SK-N-SH treated with all-trans-retinoic acid at 6 μM for 48 hours (cell line): ENCODE measurements at regions not wholly inside any gene's neighbourhood (a gene's known extent, or its start where the extent isn't known, plus 50 kb on each side); places are given as distances from the start of the nearest gene placed in this dataset.

Experiments used
- ATAC-seq: fragments of 200-7000 bp; cut with Tn5 transposase; 3 replicates; pipeline ENCODE4 v1.9.1; 2020; ENCODE audit warnings: mild to moderate bottlenecking, moderate library complexity
- ARNTL ChIP-seq: fragments of 450-650 bp; formaldehyde crosslinking; IDR thresholded peaks from 2 replicates; pipeline ENCODE4 v1.5.0; 2020; ENCODE audit warnings: low read depth, mild to moderate bottlenecking, moderate library complexity, borderline replicate concordance
- BACH2 ChIP-seq: fragments of 250-450 bp; sonication (Bioruptor Pico); IDR thresholded peaks from 2 replicates; pipeline ENCODE4 v1.9.0; 2021; ENCODE audit warnings: mild to moderate bottlenecking, borderline replicate concordance
- CREB5 ChIP-seq: fragments of 250-450 bp; sonication (Bioruptor Pico); IDR thresholded peaks from 2 replicates; pipeline ENCODE4 v1.5.1; 2020; ENCODE audit warnings: low read depth, mild to moderate bottlenecking, moderate library complexity
- CSDC2 ChIP-seq: fragments of 250-450 bp; sonication (Bioruptor Pico); IDR thresholded peaks from 2 replicates; pipeline ENCODE4 v1.5.0; 2020; ENCODE audit warnings: mild to moderate bottlenecking, moderate library complexity
- ESRRG ChIP-seq: fragments of 250-450 bp; sonication (Bioruptor Pico); IDR thresholded peaks from 2 replicates; pipeline ENCODE4 v1.6.1; 2021; ENCODE audit warnings: mild to moderate bottlenecking
- GLIS3 ChIP-seq: fragments of 250-450 bp; sonication (Bioruptor Pico); IDR thresholded peaks from 2 replicates; pipeline ENCODE4 v1.5.0; 2020; ENCODE audit warnings: mild to moderate bottlenecking, moderate library complexity
- ISL1 ChIP-seq: fragments of 250-450 bp; sonication (Bioruptor Pico); IDR thresholded peaks from 2 replicates; pipeline ENCODE4 v2.1.2; 2022; ENCODE audit warnings: mild to moderate bottlenecking, moderate library complexity
- OSR1 ChIP-seq: fragments of 250-450 bp; sonication (Bioruptor Pico); IDR thresholded peaks from 2 replicates; pipeline ENCODE4 v1.8.0; 2022; ENCODE audit warnings: moderate library complexity, mild to moderate bottlenecking, inconsistent platforms
- PATZ1 ChIP-seq: fragments of 250-450 bp; sonication (Bioruptor Pico); IDR thresholded peaks from 2 replicates; pipeline ENCODE4 v1.8.0; 2020; ENCODE audit warnings: mild to moderate bottlenecking, moderate library complexity, borderline replicate concordance
- POU6F1 ChIP-seq: fragments of 250-450 bp; sonication (Bioruptor Pico); IDR thresholded peaks from 2 replicates; pipeline ENCODE4 v1.8.0; 2021; ENCODE audit warnings: low read depth, mild to moderate bottlenecking, moderate library complexity, borderline replicate concordance
- PPARA ChIP-seq: fragments of 250-450 bp; sonication (Bioruptor Pico); IDR thresholded peaks from 2 replicates; pipeline ENCODE4 v1.5.0; 2020; ENCODE audit warnings: mild to moderate bottlenecking, borderline replicate concordance
- RARB ChIP-seq: fragments of 250-450 bp; sonication (Bioruptor Pico); IDR thresholded peaks from 2 replicates; pipeline ENCODE4 v1.8.0; 2021; ENCODE audit warnings: mild to moderate bottlenecking, moderate library complexity
- SNAI2 ChIP-seq: fragments of 250-450 bp; sonication (Bioruptor Pico); IDR thresholded peaks from 2 replicates; pipeline ENCODE4 v1.5.0; 2020; ENCODE audit warnings: mild to moderate bottlenecking, moderate library complexity
- TCF4 ChIP-seq: fragments of 250-450 bp; sonication (Bioruptor Pico); IDR thresholded peaks from 2 replicates; pipeline ENCODE4 v1.8.0; 2021; ENCODE audit warnings: mild to moderate bottlenecking, moderate library complexity, borderline replicate concordance
- TOX ChIP-seq: fragments of 250-450 bp; sonication (Bioruptor Pico); IDR thresholded peaks from 2 replicates; pipeline ENCODE4 v1.8.0; 2021; ENCODE audit warnings: mild to moderate bottlenecking, moderate library complexity, borderline replicate concordance
- TSHZ2 ChIP-seq: fragments of 250-450 bp; sonication (Bioruptor Pico); IDR thresholded peaks from 2 replicates; pipeline ENCODE4 v1.5.0; 2020; ENCODE audit warnings: mild to moderate bottlenecking, moderate library complexity
- ZC3H10 ChIP-seq: fragments of 250-450 bp; sonication (Bioruptor Pico); IDR thresholded peaks from 2 replicates; pipeline ENCODE4 v1.5.1; 2021; ENCODE audit warnings: mild to moderate bottlenecking, moderate library complexity
- ZFP30 ChIP-seq: fragments of 450-650 bp; formaldehyde crosslinking; IDR thresholded peaks from 2 replicates; pipeline ENCODE4 v1.5.0; 2022; ENCODE audit warnings: mild to moderate bottlenecking, moderate library complexity
- ZNF565 ChIP-seq: fragments of 450-650 bp; formaldehyde crosslinking; conservative IDR thresholded peaks from 2 replicates; pipeline ENCODE4 v1.5.0; 2020; ENCODE audit warnings: low read depth, mild to moderate bottlenecking, moderate library complexity
- ZNF70 ChIP-seq: fragments of 450-650 bp; formaldehyde crosslinking; IDR thresholded peaks from 2 replicates; pipeline ENCODE4 v1.5.0; 2020; ENCODE audit warnings: mild to moderate bottlenecking, moderate library complexity
- ZNF8 ChIP-seq: fragments of 450-650 bp; formaldehyde crosslinking; IDR thresholded peaks from 2 replicates; pipeline ENCODE4 v1.5.0; 2020; ENCODE audit warnings: mild to moderate bottlenecking, moderate library complexity

GRCh38 chr9:108517651-108518365, 338.0 kb downstream of the ACTL7B start:
- TF ChIP-seq TOX (no peak), ZNF565 (CRISPR knock-in tag) (no peak), POU6F1 (no peak), PATZ1 (CRISPR knock-in tag) (no peak), BACH2 (CRISPR knock-in tag) (no peak), TSHZ2 (CRISPR knock-in tag) (no peak)
- no peak for ATAC-seq

GRCh38 chr9:108516391-108516790, 339.4 kb downstream of the ACTL7B start:
- TF ChIP-seq CREB5 (CRISPR knock-in tag) (no peak), TOX (no peak), OSR1 (no peak), RARB (CRISPR knock-in tag) (no peak), ESRRG (no peak), SNAI2 (CRISPR knock-in tag) (no peak), PATZ1 (CRISPR knock-in tag) (no peak), CSDC2 (CRISPR knock-in tag) (no peak), ZC3H10 (CRISPR knock-in tag) (no peak), POU6F1 (no peak), TSHZ2 (CRISPR knock-in tag) (no peak), ARNTL (CRISPR knock-in tag) (no peak), ZFP30 (CRISPR knock-in tag) (no peak), PPARA (CRISPR knock-in tag) (no peak), ZNF70 (CRISPR knock-in tag) (no peak), ISL1 (CRISPR knock-in tag) (no peak), TCF4 (CRISPR knock-in tag) (no peak), ZNF8 (CRISPR knock-in tag) (no peak), GLIS3 (CRISPR knock-in tag) (no peak)
- ATAC-seq = no peak
